ENCODE measurements at regions not wholly inside any gene's neighbourhood (a gene's known extent, or its start where the extent isn't known, plus 50 kb on each side); places are given as distances from the start of the nearest gene placed in this dataset.
"Not testable (repeated sequence)": the region's sequence is repeated elsewhere in the genome, so short reads cannot be mapped to it uniquely, and the experiment has no call there.

DNA sequence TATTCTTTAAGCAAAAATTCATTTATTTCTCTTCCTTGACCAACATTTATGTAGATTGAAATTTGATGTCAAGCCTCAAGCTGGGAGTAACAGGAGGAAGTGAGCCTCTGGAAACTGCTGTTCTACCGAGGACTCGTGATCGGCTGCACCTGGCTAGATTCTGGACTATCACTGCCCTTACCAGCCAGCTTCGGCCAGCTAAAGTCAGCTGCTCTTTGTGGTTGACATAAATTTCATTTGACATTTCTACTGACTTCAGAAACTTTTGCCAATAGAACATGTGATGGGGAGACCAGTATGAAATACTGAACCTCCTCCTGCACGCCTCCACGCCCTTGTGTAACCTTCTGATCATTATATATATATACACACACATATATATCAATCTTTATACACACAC, 74.2 kb upstream of the RGPD5 start:
- no peak for DNase-seq (ENCODE audit: low spot score)

GRCh38 chr2:109720380-109721106, 73.6 kb upstream of the RGPD5 start:
- DNase-seq (ENCODE audit: low spot score): no peak

GRCh38 chr2:109721135-109721534, 73.0 kb upstream of the RGPD5 start:
- DNase-seq (ENCODE audit: low spot score): no peak

DNA sequence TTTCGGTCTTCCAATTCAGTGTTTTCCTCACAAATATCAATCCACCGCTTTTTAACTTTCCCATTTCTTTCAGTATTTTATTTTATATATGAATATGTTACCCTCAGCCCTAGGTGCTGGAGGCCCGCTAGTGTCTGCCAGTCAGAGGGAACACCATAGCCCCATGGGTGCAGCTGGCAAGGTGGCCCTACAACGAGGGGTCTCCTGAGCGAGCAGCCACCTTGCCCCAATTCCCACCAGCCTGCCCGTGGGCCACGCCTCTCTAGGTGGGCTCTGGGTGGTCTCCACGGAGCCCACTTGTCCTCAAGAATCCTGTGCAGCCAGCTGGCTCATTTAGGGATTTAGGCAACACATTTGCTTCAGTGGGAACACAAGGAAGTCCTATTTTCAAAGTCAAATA, 72.5 kb upstream of the RGPD5 start:
- no peak for DNase-seq (ENCODE audit: low spot score)

DNA sequence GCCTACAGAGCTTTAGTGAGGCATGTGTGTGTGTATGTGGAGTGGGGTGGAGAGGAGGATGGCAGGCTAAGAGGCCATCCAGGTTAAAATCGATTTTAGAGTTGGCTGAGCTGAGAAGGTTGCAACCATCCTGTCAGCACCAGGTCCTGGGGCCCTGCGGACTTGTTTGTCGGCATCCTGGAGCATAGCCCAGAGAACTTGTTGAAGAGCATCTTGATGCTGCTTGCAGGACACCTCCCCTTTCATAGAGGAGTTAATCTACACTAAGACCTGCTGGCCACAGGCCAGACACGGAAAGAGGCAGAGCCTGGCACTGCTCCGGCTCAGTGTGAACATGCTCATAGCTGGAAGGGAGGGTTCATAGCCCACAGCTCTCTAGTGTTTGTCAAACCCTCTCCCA, 72.1 kb upstream of the RGPD5 start:
- no peak for DNase-seq (ENCODE audit: low spot score)

DNA sequence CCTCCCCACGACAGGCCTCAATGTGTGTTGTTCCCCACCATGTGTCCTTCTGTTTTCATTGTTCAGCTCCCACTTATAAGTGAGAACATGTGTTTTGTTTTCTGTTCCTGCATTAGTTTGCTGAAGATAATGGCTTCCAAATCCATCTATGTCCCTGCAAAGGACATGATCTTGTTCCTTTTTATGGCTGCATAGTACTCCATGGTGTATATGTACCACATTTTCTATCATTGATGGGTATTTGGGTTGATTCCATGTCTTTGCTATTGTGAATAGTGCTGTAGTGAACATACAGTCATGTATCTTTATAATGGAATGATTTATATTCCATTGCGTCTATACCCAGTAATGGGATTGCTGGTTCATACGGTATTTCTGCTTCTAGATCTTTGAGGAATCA, 71.5 kb upstream of the RGPD5 start:
- not testable (repeated sequence) for DNase-seq (ENCODE audit: low spot score)

GRCh38 chr2:109723153-109723552, 71.0 kb upstream of the RGPD5 start:
- not testable (repeated sequence) for DNase-seq (ENCODE audit: low spot score)

DNA sequence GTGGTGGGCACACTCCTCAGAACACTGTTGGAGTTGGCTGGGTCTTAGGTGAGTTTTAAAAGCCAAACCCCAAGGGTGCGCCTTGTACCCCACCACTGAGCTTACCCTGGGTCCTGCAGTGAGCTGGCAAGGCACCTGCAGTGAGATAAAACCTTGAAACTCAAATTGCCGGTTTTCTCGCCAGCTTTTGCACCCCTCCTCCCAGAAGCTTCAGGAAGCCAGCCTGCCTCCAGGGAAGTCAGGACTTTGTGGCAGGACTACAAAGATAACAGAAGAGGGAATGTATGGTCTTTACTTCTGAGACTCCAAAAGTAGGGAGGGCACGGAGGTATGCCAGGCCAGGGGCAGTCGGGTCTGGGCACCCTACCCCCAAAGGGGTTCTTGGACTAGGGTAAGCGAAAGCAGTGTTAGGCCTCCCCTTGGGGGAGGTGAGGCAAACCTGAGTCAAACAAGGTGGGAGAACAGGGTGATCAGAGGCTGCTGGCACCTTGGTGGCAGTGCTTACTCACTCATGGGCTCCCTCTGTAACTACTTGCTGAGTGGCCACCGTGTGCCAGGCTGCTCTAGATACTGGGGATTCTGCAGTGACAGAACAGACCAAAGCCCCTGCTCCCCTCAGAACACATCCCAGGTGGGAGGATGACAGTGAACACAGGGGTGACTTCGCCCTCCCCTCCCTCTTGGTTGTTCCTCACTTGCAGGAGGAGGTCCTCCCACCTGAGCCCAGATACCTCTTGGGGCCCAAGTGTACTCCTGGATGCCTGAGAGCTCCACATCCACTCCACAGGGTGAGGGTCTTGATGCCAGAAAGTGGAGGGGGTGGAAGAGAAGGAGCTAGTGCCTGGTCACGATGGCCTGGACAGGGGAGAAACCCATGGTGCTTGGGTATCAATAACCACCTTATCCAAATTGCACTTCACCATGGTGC, 69.3 kb upstream of the RGPD5 start:
- DNase-seq (ENCODE audit: low spot score): peak; percentile 26

- no peak for DNase-seq (ENCODE audit: low spot score)
Measured at GRCh38 chr2:109726379-109727270, 67.5 kb upstream of the RGPD5 start.

DNA sequence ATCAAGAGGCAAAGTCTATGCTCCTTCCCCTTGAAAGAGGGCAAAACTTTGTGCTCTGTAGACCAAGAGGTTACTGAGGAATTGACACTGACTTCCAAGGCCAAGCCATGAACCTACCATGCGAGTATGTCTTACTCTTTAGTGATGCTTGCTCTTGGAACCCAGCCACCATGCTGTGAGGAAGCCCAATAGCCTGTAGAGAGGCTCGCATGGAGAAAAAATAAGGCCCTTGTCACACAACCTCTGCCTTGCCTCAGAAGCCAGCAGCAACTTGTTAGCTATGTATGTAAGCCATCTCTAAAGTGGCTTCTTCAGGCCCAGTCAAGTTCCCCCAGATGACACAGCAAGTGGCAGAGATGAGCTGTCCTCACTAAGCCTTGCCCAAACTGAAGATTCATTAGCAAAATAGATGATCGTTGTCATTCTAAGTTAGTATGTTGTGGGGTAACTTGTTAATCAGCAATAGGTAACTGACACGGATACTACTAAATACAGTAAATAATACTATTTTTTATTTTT, 66.1 kb upstream of the RGPD5 start:
- no peak for DNase-seq (ENCODE audit: low spot score)

- DNase-seq (ENCODE audit: low spot score): not testable (repeated sequence)
Measured at GRCh38 chr2:109733746-109734145, 60.4 kb upstream of the RGPD5 start.

DNA sequence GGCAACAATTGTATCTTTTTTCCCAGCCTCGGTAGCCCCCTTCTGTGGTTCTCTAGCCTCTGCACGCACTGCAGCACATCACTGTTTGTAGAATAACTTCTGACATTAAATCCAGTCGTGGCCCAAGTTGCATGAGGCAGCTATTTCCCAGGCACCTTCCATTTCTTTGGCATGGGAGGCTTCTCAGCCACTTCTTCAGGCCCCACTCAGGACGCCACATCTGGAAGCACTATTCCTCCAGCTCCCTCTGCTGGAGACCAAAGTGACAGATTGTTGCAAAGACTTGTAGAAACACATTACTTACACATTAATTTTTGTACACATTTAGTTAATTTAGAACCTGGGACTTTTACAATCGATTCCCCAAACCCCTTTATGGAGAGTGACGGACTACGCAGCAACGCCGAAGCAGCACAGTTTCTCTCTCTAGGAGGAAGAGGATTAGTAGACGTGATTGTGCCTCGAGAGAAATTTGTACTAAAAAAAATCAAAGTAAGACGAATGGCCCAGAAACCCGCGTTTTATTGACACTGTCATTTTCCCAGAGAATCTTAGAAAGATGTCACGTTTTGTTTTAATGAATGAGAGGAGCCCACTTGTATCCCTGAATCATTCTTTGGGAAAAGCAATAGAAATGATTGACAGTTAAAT, 57.8 kb upstream of the RGPD5 start:
- peak; percentile 70 for DNase-seq (ENCODE audit: low spot score)
